ENCODE measurements at regions not wholly inside any gene's neighbourhood (a gene's known extent, or its start where the extent isn't known, plus 50 kb on each side); places are given as distances from the start of the nearest gene placed in this dataset.

DNA sequence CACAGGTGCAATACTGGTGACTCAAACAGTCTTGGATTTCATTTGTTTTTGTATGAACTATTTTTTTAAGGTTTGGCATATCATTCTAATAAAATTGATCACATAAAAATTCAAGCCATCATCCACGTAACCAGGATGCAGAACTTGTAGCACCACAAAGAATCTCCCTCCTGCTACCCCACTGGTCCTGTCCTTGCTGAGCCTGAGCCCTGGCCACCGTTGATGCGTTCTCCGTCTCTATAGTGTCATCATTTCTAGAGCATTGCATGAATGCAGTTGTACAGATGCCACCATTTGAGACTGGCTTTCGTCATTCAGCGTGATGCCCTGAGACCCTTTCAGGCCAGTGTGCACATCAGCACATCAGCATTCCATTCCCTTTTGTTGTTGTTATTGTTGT is 273.5 kb downstream of the TCERG1L start:
- H2BK15ac ChIP-seq (ENCODE audit: low read depth, low read length) = no peak overlapping the region
- no peak overlapping the region for H3K4me3 ChIP-seq (ENCODE audit: insufficient read depth, low read depth, low read length)
- H2BK5ac ChIP-seq (ENCODE audit: low read depth, low read length, poor library complexity, severe bottlenecking) = no peak overlapping the region
- no peak overlapping the region for H3K27ac ChIP-seq (ENCODE audit: insufficient read depth, low read length)
- POLR2A ChIA-PET (ENCODE audit: unreplicated experiment) = no interaction called here
- H3K56ac ChIP-seq (ENCODE audit: extremely low read depth, insufficient read depth, low read length) = no peak overlapping the region
- no peak overlapping the region for H3K4me2 ChIP-seq (ENCODE audit: low read depth, low read length)
- ATAC-seq (ENCODE audit: low read depth) (no peak), DNase-seq (no peak)
- CTCF ChIA-PET = no interaction called here
- BruUV-seq (replicated peaks) = no TSS peak
- intact Hi-C loops (cut with micrococcal nuclease) = no loop called here
- no peak overlapping the region for H4K8ac ChIP-seq (ENCODE audit: low read depth in 2 of 2, low read length in 2 of 2)
- WGBS, 2 experiments (ENCODE audit: extremely low coverage in 2 of 2, insufficient read length in 1 of 2) = 61% methylated on average over 3 of the region's 6 CpGs; no CpG with 5 or more reads in 1 of the 2 experiments
- H2AFZ ChIP-seq (replicated peaks; ENCODE audit: low read length, poor library complexity) = no peak overlapping the region
- H3K36me3 ChIP-seq (ENCODE audit: control insufficient read depth, insufficient read depth, low read length) = no peaks in the 10 kb centered on the region
- H2BK20ac ChIP-seq (ENCODE audit: low read depth, low read length) = no peak overlapping the region
- no peak overlapping the region for H2AK9ac ChIP-seq (replicated peaks; ENCODE audit: low read depth, low read length, poor library complexity)
- H4K91ac ChIP-seq (ENCODE audit: insufficient read depth, low read depth, low read length) = no peak overlapping the region
- H4K5ac ChIP-seq (ENCODE audit: low read depth, low read length) = no peak overlapping the region
- no peak overlapping the region for H2AK5ac ChIP-seq (ENCODE audit: low read depth, low read length)
- H3K9me1 ChIP-seq (ENCODE audit: insufficient read depth, low read length) = no peaks in the 10 kb centered on the region
- in situ Hi-C loops (cut with MboI; ENCODE audit: low sequenced_read_pairs) = no loop called here
- no peaks in the 10 kb centered on the region for H3K4me1 ChIP-seq (ENCODE audit: control insufficient read depth, insufficient read depth, low read length)
- H3K9ac ChIP-seq (ENCODE audit: low read depth, low read length) = no peak overlapping the region
- H3K27me3 ChIP-seq (ENCODE audit: control insufficient read depth, insufficient read depth, low read length) = no peaks in the 10 kb centered on the region
- H3K4ac ChIP-seq (ENCODE audit: low read depth, low read length) = no peak overlapping the region
- TF ChIP-seq, protein P1, sequence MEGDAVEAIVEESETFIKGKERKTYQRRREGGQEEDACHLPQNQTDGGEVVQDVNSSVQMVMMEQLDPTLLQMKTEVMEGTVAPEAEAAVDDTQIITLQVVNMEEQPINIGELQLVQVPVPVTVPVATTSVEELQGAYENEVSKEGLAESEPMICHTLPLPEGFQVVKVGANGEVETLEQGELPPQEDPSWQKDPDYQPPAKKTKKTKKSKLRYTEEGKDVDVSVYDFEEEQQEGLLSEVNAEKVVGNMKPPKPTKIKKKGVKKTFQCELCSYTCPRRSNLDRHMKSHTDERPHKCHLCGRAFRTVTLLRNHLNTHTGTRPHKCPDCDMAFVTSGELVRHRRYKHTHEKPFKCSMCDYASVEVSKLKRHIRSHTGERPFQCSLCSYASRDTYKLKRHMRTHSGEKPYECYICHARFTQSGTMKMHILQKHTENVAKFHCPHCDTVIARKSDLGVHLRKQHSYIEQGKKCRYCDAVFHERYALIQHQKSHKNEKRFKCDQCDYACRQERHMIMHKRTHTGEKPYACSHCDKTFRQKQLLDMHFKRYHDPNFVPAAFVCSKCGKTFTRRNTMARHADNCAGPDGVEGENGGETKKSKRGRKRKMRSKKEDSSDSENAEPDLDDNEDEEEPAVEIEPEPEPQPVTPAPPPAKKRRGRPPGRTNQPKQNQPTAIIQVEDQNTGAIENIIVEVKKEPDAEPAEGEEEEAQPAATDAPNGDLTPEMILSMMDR (conservative IDR thresholded peaks at IDR 0.05; ENCODE audit: low read depth, low read length) = no peak
- no peak for TF ChIP-seq MXI1 (IDR thresholded peaks at IDR 0.05; ENCODE audit: borderline replicate concordance, low read depth, low read length)
- no peak for TF ChIP-seq BHLHE40 (IDR thresholded peaks at IDR 0.05; ENCODE audit: low read depth, low read length)
- no peak for TF ChIP-seq NFE2L2 (IDR thresholded peaks at IDR 0.05; ENCODE audit: low read depth, low read length)
- TF ChIP-seq, protein P2, sequence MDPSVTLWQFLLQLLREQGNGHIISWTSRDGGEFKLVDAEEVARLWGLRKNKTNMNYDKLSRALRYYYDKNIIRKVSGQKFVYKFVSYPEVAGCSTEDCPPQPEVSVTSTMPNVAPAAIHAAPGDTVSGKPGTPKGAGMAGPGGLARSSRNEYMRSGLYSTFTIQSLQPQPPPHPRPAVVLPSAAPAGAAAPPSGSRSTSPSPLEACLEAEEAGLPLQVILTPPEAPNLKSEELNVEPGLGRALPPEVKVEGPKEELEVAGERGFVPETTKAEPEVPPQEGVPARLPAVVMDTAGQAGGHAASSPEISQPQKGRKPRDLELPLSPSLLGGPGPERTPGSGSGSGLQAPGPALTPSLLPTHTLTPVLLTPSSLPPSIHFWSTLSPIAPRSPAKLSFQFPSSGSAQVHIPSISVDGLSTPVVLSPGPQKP (IDR thresholded peaks at IDR 0.05; ENCODE audit: borderline replicate concordance, low read depth, low read length) = no peak
- no peak for TF ChIP-seq FOS (IDR thresholded peaks at IDR 0.05; ENCODE audit: low read depth, low read length)
- TF ChIP-seq, protein P3, sequence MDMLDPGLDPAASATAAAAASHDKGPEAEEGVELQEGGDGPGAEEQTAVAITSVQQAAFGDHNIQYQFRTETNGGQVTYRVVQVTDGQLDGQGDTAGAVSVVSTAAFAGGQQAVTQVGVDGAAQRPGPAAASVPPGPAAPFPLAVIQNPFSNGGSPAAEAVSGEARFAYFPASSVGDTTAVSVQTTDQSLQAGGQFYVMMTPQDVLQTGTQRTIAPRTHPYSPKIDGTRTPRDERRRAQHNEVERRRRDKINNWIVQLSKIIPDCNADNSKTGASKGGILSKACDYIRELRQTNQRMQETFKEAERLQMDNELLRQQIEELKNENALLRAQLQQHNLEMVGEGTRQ (IDR thresholded peaks at IDR 0.05; ENCODE audit: low read depth, low read length) = no peak
- TF ChIP-seq CEBPB (IDR thresholded peaks at IDR 0.05; ENCODE audit: low read depth, low read length) = no peak
- peaks cover 39% of the 10 kb centered on the region for H3K9me3 ChIP-seq (ENCODE audit: control insufficient read depth, insufficient read depth, low read length)
- dilution Hi-C loops (cut with HindIII; ENCODE audit: low sequenced_read_pairs, unreplicated experiment) = no loop called here
- H3K18ac ChIP-seq (ENCODE audit: low read depth, low read length) = no peak overlapping the region
- no peak overlapping the region for H2BK120ac ChIP-seq (ENCODE audit: low read depth, low read length)
- H4K20me1 ChIP-seq (ENCODE audit: insufficient read depth, low read length) = no peaks in the 10 kb centered on the region
- no peak overlapping the region for H3K23ac ChIP-seq (ENCODE audit: low read depth, low read length)
- H3K79me1 ChIP-seq (ENCODE audit: low read depth in 1 of 2, low read length in 2 of 2) = no peaks in the 10 kb centered on the region
- H3K14ac ChIP-seq (replicated peaks; ENCODE audit: low read depth, low read length) = no peak overlapping the region
